GM23338 (cell line): ENCODE measurements at regions not wholly inside any gene's neighbourhood (a gene's known extent, or its start where the extent isn't known, plus 50 kb on each side); places are given as distances from the start of the nearest gene placed in this dataset.
A peak's percentile ranks its signal among the peaks of the same experiment; 100 is the strongest.

Source experiments
- ATAC-seq: fragments of 200-7000 bp; cut with Tn5 transposase; 3 replicates; pipeline ENCODE4 v1.9.1; 2020
- DNase-seq: peaks from one replicate; pipeline ENCODE4 v3.0.0-alpha.2; 2015; ENCODE audit warnings: low spot score
- H2AFZ ChIP-seq: fragments of 200-600 bp; sonication (generic); 2 replicates; pipeline ENCODE4 v1.8.0; 2016; ENCODE audit warnings: antibody characterized with exemption, mild to moderate bottlenecking, moderate library complexity
- H3F3A ChIP-seq: fragments of 200-600 bp; sonication (generic); replicated peaks from 2 replicates; pipeline ENCODE4 v1.8.0; 2017; ENCODE audit warnings: antibody characterized with exemption, mixed run types, low read depth
- H3K27ac ChIP-seq: fragments of 200-600 bp; sonication (generic); 2 replicates; pipeline ENCODE4 v1.6.1; 2016; ENCODE audit warnings: low read depth
- H3K27me3 ChIP-seq: fragments of 200-600 bp; sonication (generic); 2 replicates; pipeline ENCODE4 v1.8.0; 2016; ENCODE audit warnings: mild to moderate bottlenecking, mixed run types, moderate library complexity; ENCODE audit not compliant: insufficient read depth
- H3K36me3 ChIP-seq: fragments of 200-600 bp; sonication (generic); 2 replicates; pipeline ENCODE4 v1.8.0; 2016; ENCODE audit warnings: mild to moderate bottlenecking; ENCODE audit not compliant: insufficient read depth
- H3K4me1 ChIP-seq: fragments of 200-600 bp; sonication (generic); 2 replicates; pipeline ENCODE4 v1.8.0; 2016; ENCODE audit warnings: mild to moderate bottlenecking, moderate library complexity; ENCODE audit not compliant: insufficient read depth
- H3K4me2 ChIP-seq: fragments of 200-600 bp; sonication (generic); 2 replicates; pipeline ENCODE4 v1.7.1; 2017; ENCODE audit warnings: mixed run types
- H3K4me3 ChIP-seq: fragments of 200-600 bp; sonication (generic); 2 replicates; pipeline ENCODE4 v1.6.1; 2016; ENCODE audit warnings: mixed run types
- H3K79me2 ChIP-seq: fragments of 200-600 bp; sonication (generic); replicated peaks from 2 replicates; pipeline ENCODE4 v1.8.0; 2017; ENCODE audit warnings: mild to moderate bottlenecking; ENCODE audit not compliant: insufficient read depth
- H3K9me2 ChIP-seq: fragments of 200-600 bp; sonication (generic); 2 replicates; pipeline ENCODE4 v1.8.0; 2017; ENCODE audit not compliant: insufficient read depth
- H4K20me1 ChIP-seq: fragments of 200-600 bp; sonication (generic); replicated peaks from 2 replicates; pipeline ENCODE4 v1.8.0; 2017; ENCODE audit warnings: mild to moderate bottlenecking; ENCODE audit not compliant: insufficient read depth
- H3K27ac Mint-ChIP-seq: 2 replicates; pipeline ENCODE4 v1.8.0; 2020; ENCODE audit warnings: inconsistent platforms, mild to moderate bottlenecking, moderate library complexity, mixed read lengths
- H3K27me3 Mint-ChIP-seq: 3 replicates; pipeline ENCODE4 v1.8.0; 2022; ENCODE audit warnings: low read depth, mild to moderate bottlenecking, moderate library complexity, mixed read lengths, inconsistent platforms; ENCODE audit not compliant: insufficient read depth, poor library complexity
- H3K36me3 Mint-ChIP-seq: 3 replicates; pipeline ENCODE4 v1.8.0; 2021; ENCODE audit warnings: low read depth, mild to moderate bottlenecking, inconsistent platforms, moderate library complexity, mixed read lengths
- H3K4me1 Mint-ChIP-seq: 3 replicates; pipeline ENCODE4 v1.8.0; 2020; ENCODE audit warnings: mild to moderate bottlenecking, inconsistent platforms, mixed read lengths
- H3K4me3 Mint-ChIP-seq: 3 replicates; pipeline ENCODE4 v1.8.0; 2021; ENCODE audit warnings: moderate library complexity, mild to moderate bottlenecking, inconsistent platforms, mixed read lengths
- H3K9me3 Mint-ChIP-seq: 3 replicates; pipeline ENCODE4 v1.8.0; 2020; ENCODE audit warnings: moderate library complexity, mild to moderate bottlenecking, inconsistent platforms, mixed read lengths
- CREB1 ChIP-seq: fragments of 250-450 bp; sonication (Bioruptor Pico); IDR thresholded peaks from 2 replicates; pipeline ENCODE4 v1.5.0; 2020; ENCODE audit warnings: low read depth, mild to moderate bottlenecking, moderate library complexity
- CTCF ChIP-seq, 2 experiments: fragments of 200-600 bp in 1 of 2; sonication (generic) in 1 of 2; conservative IDR thresholded peaks; 2 replicates each; pipeline versions ENCODE4 v1.5.1 to v1.6.1; 2016 to 2017; ENCODE audit warnings: antibody characterized with exemption in 2 of 2, low read depth in 2 of 2, mild to moderate bottlenecking in 2 of 2, moderate library complexity in 1 of 2
- ETS1 ChIP-seq: IDR thresholded peaks from 2 replicates; pipeline ENCODE4 v1.6.1; 2016; ENCODE audit warnings: antibody characterized with exemption
- EZH2 ChIP-seq: fragments of 200-600 bp; sonication (generic); IDR thresholded peaks from one replicate; pipeline ENCODE4 v1.8.0; 2017; ENCODE audit warnings: antibody characterized with exemption, mild to moderate bottlenecking, low read depth; ENCODE audit not compliant: unreplicated experiment
- EZH2phosphoT487 ChIP-seq: fragments of 200-600 bp; sonication (generic); IDR thresholded peaks from one replicate; pipeline ENCODE4 v1.8.1; 2018; ENCODE audit warnings: antibody characterized with exemption; ENCODE audit not compliant: unreplicated experiment
- JUNB ChIP-seq: IDR thresholded peaks from one replicate; pipeline ENCODE4 v1.6.1; 2016; ENCODE audit warnings: antibody characterized with exemption; ENCODE audit not compliant: unreplicated experiment
- NANOG ChIP-seq: IDR thresholded peaks from 2 replicates; pipeline ENCODE4 v1.6.1; 2016; ENCODE audit warnings: antibody characterized with exemption, borderline replicate concordance
- POLR2AphosphoS5 ChIP-seq: IDR thresholded peaks from 2 replicates; pipeline ENCODE4 v1.6.1; 2016; ENCODE audit warnings: antibody characterized with exemption, low read depth
- STAT1 ChIP-seq: IDR thresholded peaks from one replicate; pipeline ENCODE4 v1.6.1; 2016; ENCODE audit warnings: antibody characterized with exemption; ENCODE audit not compliant: unreplicated experiment
- ZNF114 ChIP-seq: fragments of 250-450 bp; sonication (Bioruptor Pico); IDR thresholded peaks from 2 replicates; pipeline ENCODE4 v1.5.0; 2020; ENCODE audit warnings: mild to moderate bottlenecking, moderate library complexity
- ZNF331 ChIP-seq: fragments of 250-450 bp; sonication (Bioruptor Pico); IDR thresholded peaks from 2 replicates; pipeline ENCODE4 v1.5.0; 2020; ENCODE audit warnings: low read depth, mild to moderate bottlenecking, moderate library complexity
- TF ChIP-seq, protein P1 (sequence below): IDR thresholded peaks from one replicate; pipeline ENCODE4 v1.6.1; 2018; ENCODE audit warnings: antibody characterized with exemption; ENCODE audit not compliant: unreplicated experiment
- TF ChIP-seq, protein P2 (sequence below): fragments of 250-450 bp; sonication (Bioruptor Pico); IDR thresholded peaks from 2 replicates; pipeline ENCODE4 v1.5.0; 2020; ENCODE audit warnings: mild to moderate bottlenecking, moderate library complexity

- Mint-ChIP-seq H3K4me3 (peak overlapping the region; percentile 65), H3K9me3 (no peaks in the 10 kb centered on the region), H3K27me3 (peaks cover 10% of the 10 kb centered on the region), H3K27ac (peak overlapping the region; percentile 97), H3K36me3 (peaks cover 3% of the 10 kb centered on the region; the same call in 2 of the 3 replicates), H3K4me1 (peaks cover 37% of the 10 kb centered on the region)
- DNase-seq (peak; percentile 60), ATAC-seq (peak; percentile 60)
- no peaks in the 10 kb centered on the region for H3K79me2 ChIP-seq
- TF ChIP-seq POLR2AphosphoS5 (no peak), ZNF114 (CRISPR knock-in tag) (no peak), CREB1 (CRISPR knock-in tag) (no peak), NANOG (no peak), STAT1 (no peak), EZH2 (no peak), ETS1 (no peak), EZH2phosphoT487 (no peak), ZNF331 (CRISPR knock-in tag) (no peak), CTCF (conservative IDR thresholded peaks at IDR 0.05; ENCODE audit: low read depth in 2 of 2) (no peak), JUNB (no peak)
- TF ChIP-seq, protein P1, sequence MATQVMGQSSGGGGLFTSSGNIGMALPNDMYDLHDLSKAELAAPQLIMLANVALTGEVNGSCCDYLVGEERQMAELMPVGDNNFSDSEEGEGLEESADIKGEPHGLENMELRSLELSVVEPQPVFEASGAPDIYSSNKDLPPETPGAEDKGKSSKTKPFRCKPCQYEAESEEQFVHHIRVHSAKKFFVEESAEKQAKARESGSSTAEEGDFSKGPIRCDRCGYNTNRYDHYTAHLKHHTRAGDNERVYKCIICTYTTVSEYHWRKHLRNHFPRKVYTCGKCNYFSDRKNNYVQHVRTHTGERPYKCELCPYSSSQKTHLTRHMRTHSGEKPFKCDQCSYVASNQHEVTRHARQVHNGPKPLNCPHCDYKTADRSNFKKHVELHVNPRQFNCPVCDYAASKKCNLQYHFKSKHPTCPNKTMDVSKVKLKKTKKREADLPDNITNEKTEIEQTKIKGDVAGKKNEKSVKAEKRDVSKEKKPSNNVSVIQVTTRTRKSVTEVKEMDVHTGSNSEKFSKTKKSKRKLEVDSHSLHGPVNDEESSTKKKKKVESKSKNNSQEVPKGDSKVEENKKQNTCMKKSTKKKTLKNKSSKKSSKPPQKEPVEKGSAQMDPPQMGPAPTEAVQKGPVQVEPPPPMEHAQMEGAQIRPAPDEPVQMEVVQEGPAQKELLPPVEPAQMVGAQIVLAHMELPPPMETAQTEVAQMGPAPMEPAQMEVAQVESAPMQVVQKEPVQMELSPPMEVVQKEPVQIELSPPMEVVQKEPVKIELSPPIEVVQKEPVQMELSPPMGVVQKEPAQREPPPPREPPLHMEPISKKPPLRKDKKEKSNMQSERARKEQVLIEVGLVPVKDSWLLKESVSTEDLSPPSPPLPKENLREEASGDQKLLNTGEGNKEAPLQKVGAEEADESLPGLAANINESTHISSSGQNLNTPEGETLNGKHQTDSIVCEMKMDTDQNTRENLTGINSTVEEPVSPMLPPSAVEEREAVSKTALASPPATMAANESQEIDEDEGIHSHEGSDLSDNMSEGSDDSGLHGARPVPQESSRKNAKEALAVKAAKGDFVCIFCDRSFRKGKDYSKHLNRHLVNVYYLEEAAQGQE: no peak
- TF ChIP-seq, protein P2, sequence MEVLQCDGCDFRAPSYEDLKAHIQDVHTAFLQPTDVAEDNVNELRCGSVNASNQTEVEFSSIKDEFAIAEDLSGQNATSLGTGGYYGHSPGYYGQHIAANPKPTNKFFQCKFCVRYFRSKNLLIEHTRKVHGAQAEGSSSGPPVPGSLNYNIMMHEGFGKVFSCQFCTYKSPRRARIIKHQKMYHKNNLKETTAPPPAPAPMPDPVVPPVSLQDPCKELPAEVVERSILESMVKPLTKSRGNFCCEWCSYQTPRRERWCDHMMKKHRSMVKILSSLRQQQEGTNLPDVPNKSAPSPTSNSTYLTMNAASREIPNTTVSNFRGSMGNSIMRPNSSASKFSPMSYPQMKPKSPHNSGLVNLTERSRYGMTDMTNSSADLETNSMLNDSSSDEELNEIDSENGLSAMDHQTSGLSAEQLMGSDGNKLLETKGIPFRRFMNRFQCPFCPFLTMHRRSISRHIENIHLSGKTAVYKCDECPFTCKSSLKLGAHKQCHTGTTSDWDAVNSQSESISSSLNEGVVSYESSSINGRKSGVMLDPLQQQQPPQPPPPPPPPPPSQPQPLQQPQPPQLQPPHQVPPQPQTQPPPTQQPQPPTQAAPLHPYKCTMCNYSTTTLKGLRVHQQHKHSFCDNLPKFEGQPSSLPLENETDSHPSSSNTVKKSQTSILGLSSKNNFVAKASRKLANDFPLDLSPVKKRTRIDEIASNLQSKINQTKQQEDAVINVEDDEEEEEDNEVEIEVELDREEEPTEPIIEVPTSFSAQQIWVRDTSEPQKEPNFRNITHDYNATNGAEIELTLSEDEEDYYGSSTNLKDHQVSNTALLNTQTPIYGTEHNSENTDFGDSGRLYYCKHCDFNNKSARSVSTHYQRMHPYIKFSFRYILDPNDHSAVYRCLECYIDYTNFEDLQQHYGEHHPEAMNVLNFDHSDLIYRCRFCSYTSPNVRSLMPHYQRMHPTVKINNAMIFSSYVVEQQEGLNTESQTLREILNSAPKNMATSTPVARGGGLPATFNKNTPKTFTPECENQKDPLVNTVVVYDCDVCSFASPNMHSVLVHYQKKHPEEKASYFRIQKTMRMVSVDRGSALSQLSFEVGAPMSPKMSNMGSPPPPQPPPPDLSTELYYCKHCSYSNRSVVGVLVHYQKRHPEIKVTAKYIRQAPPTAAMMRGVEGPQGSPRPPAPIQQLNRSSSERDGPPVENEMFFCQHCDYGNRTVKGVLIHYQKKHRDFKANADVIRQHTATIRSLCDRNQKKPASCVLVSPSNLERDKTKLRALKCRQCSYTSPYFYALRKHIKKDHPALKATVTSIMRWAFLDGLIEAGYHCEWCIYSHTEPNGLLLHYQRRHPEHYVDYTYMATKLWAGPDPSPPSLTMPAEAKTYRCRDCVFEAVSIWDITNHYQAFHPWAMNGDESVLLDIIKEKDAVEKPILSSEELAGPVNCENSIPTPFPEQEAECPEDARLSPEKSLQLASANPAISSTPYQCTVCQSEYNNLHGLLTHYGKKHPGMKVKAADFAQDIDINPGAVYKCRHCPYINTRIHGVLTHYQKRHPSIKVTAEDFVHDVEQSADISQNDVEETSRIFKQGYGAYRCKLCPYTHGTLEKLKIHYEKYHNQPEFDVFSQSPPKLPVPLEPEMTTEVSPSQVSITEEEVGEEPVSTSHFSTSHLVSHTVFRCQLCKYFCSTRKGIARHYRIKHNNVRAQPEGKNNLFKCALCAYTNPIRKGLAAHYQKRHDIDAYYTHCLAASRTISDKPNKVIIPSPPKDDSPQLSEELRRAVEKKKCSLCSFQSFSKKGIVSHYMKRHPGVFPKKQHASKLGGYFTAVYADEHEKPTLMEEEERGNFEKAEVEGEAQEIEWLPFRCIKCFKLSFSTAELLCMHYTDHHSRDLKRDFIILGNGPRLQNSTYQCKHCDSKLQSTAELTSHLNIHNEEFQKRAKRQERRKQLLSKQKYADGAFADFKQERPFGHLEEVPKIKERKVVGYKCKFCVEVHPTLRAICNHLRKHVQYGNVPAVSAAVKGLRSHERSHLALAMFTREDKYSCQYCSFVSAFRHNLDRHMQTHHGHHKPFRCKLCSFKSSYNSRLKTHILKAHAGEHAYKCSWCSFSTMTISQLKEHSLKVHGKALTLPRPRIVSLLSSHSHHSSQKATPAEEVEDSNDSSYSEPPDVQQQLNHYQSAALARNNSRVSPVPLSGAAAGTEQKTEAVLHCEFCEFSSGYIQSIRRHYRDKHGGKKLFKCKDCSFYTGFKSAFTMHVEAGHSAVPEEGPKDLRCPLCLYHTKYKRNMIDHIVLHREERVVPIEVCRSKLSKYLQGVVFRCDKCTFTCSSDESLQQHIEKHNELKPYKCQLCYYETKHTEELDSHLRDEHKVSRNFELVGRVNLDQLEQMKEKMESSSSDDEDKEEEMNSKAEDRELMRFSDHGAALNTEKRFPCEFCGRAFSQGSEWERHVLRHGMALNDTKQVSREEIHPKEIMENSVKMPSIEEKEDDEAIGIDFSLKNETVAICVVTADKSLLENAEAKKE: no peak
- H3K27me3 ChIP-seq: no peaks in the 10 kb centered on the region
- H3K27ac ChIP-seq: peak overlapping the region; percentile 80
- no peaks in the 10 kb centered on the region for H3F3A ChIP-seq
- no peak overlapping the region for H2AFZ ChIP-seq
- no peaks in the 10 kb centered on the region for H3K9me2 ChIP-seq
- peak overlapping the region; percentile 22; the same call in 1 of the 2 replicates for H3K4me3 ChIP-seq
- no peaks in the 10 kb centered on the region for H3K36me3 ChIP-seq
- H4K20me1 ChIP-seq: no peaks in the 10 kb centered on the region
- H3K4me2 ChIP-seq: peak overlapping the region; percentile 56
- peaks cover 29% of the 10 kb centered on the region for H3K4me1 ChIP-seq
These were observed 142.4 kb downstream of the ZFP64 start for GRCh38 chr20:52049001-52049731.
